ENCODE measurements at regions not wholly inside any gene's neighbourhood (a gene's known extent, or its start where the extent isn't known, plus 50 kb on each side); places are given as distances from the start of the nearest gene placed in this dataset.
"Not testable (repeated sequence)": the region's sequence is repeated elsewhere in the genome, so short reads cannot be mapped to it uniquely, and the experiment has no call there.

DNA sequence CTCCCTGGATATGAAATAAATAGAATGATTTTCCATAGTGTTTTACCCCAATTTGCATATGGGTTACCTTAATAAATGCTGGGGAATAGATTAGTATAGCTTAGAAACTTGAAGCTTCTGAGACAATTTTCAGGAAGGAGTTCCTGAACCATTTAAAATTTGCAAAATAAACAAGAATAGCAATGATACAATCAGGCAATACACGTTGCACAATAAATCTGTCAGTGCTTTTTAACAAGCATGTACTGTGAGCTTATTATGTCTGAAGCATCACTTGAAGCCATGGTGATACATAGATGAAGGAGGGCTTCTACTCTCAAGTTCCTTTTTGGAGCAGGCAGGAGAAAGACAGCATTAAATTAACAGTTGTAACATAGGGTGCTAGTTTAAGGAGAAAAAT lies 84.2 kb upstream of the WDFY3 start:
- no peak for TF ChIP-seq POLR2AphosphoS5 (IDR thresholded peaks at IDR 0.05)
- no peak for TF ChIP-seq POLR2A (IDR thresholded peaks at IDR 0.05)
- no peak for TF ChIP-seq CTCF (IDR thresholded peaks at IDR 0.05)
- no peak for TF ChIP-seq EP300 (IDR thresholded peaks at IDR 0.05; ENCODE audit: low read depth)
- Histone ChIP-seq H3K27ac (no peak overlapping the region), H3K4me1 (no peaks in the 10 kb centered on the region), H3K27me3 (no peaks in the 10 kb centered on the region), H3K36me3 (no peaks in the 10 kb centered on the region), H3K4me3 (no peak overlapping the region), H3K9me3 (peaks cover 0 to 1% of the 10 kb centered on the region in 2 donors)
- 11 to 17% methylated on average over 1 of the region's 1 CpG for WGBS, 2 donors (ENCODE audit: low coverage in 1 of 2)
- DNase-seq: no peak
- in situ Hi-C loops (cut with MboI; ENCODE audit: low pct_ligation_motif_present in 1 of 4, low pct_unique_long_range_greater_than_20kb in 1 of 4, low sequenced_read_pairs in 3 of 4) (no loop called here), intact Hi-C loops (cut with DNase I; ENCODE audit: low total_unique reads) (no loop called here)

- H3K27me3 ChIP-seq: no peaks in the 10 kb centered on the region
- H3K27ac ChIP-seq: no peak overlapping the region
- H3K4me1 ChIP-seq: no peaks in the 10 kb centered on the region
- H3K4me3 ChIP-seq: no peak overlapping the region
- no peaks in the 10 kb centered on the region for H3K9me3 ChIP-seq
- DNase-seq: no peak
- no peak for TF ChIP-seq CTCF (IDR thresholded peaks at IDR 0.05)
- intact Hi-C loops (cut with DNase I; ENCODE audit: low total_unique reads): no loop called here
- H3K36me3 ChIP-seq: no peaks in the 10 kb centered on the region
- WGBS, 2 donors (ENCODE audit: low coverage in 1 of 2): 14 to 25% methylated on average over 1 to 2 of the region's 2 CpGs
- in situ Hi-C loops (cut with MboI; ENCODE audit: low pct_ligation_motif_present in 1 of 4, low pct_unique_long_range_greater_than_20kb in 1 of 4, low sequenced_read_pairs in 3 of 4): no loop called here
Observed at GRCh38 chr4:85051526-85051925, 85.0 kb upstream of the WDFY3 start.

DNA sequence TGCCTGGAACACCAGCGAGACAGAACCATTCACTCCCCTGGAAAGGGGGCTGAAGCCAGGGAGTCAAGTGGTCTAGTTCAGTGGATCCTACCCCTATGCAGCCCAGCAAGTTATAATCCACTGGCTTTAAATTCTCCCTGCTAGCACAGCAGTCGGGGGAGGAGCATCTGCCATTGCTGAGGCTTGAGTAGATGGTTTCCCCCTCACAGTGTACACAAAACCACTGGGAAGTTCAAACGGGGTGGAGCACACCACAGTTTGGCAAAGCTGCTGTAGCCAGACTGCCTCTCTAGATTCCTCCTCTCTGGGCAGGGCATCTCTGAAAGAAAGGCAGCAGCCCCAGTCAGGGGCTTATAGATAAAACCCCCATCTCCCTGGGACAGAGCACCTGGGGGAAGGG lies 88.4 kb upstream of the WDFY3 start:
- H3K4me3 ChIP-seq; H3K9me3 ChIP-seq; H3K27ac ChIP-seq; H3K4me1 ChIP-seq; H3K27me3 ChIP-seq; intact Hi-C loops (cut with DNase I; ENCODE audit: low total_unique reads); in situ Hi-C loops (cut with MboI; ENCODE audit: low pct_ligation_motif_present in 1 of 4, low pct_unique_long_range_greater_than_20kb in 1 of 4, low sequenced_read_pairs in 3 of 4); H3K36me3 ChIP-seq; DNase-seq: not testable (repeated sequence)
- 52% methylated on average over 3 of the region's 3 CpGs; no CpG with 5 or more reads in 1 of the 2 donors for WGBS, 2 donors (ENCODE audit: low coverage in 1 of 2)

DNA sequence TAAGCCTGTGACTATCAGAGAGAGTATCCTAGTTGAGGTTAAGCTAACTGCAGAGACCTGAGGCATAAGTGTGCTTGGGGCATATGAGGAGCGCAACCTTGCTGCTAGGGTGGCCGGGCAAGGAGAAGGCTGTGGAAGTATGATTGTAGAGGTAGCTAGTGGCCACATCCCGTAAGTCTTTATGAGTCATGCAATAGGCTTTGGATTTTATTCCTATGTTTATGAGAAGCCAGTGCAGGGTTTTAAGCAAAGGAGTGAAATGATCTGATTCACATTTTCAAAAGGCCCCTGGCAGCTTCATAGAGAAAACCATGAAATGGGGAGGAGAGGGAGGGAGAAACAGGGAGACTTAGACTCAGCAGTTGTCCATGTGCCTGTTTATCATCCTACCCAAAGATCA lies 92.1 kb upstream of the WDFY3 start:
- in situ Hi-C loops (cut with MboI; ENCODE audit: low pct_ligation_motif_present in 1 of 4, low pct_unique_long_range_greater_than_20kb in 1 of 4, low sequenced_read_pairs in 3 of 4): no loop called here
- Histone ChIP-seq H3K4me1 (no peaks in the 10 kb centered on the region), H3K4me3 (no peak overlapping the region), H3K36me3 (no peaks in the 10 kb centered on the region), H3K27ac (no peak overlapping the region), H3K27me3 (no peaks in the 10 kb centered on the region), H3K9me3 (no peaks in the 10 kb centered on the region)
- intact Hi-C loops (cut with DNase I; ENCODE audit: low total_unique reads): no loop called here
- WGBS, 2 donors (ENCODE audit: low coverage in 1 of 2): 82 to 85% methylated on average over 3 of the region's 3 CpGs
- TF ChIP-seq POLR2A (IDR thresholded peaks at IDR 0.05) (no peak), POLR2AphosphoS5 (IDR thresholded peaks at IDR 0.05) (no peak), CTCF (IDR thresholded peaks at IDR 0.05) (no peak), EP300 (IDR thresholded peaks at IDR 0.05; ENCODE audit: low read depth) (no peak)
- no peak for DNase-seq

DNA sequence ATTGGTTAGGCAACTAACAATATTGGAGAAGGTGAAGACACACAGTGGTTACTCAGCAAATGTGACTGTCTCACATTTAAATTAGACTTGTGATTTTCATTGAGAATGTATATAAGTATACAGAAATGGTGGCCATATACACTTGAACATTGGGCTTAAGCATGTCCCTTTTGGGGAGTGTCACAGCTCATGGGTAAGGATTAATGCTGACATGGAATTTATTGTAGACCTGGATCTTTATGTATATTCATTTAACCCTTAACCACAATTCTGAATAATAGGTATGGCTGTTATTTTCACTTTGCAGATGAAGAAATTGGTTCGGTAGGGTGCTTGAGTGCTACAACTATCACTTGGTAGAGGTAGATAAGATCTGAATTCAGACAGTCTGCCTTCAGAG lies 95.5 kb upstream of the WDFY3 start:
- Histone ChIP-seq H3K27me3 (no peaks in the 10 kb centered on the region), H3K4me3 (no peak overlapping the region), H3K9me3 (no peaks in the 10 kb centered on the region), H3K36me3 (no peaks in the 10 kb centered on the region), H3K4me1 (no peaks in the 10 kb centered on the region), H3K27ac (no peak overlapping the region)
- TF ChIP-seq POLR2A (IDR thresholded peaks at IDR 0.05) (no peak), EP300 (IDR thresholded peaks at IDR 0.05; ENCODE audit: low read depth) (no peak), CTCF (IDR thresholded peaks at IDR 0.05) (no peak), POLR2AphosphoS5 (IDR thresholded peaks at IDR 0.05) (no peak)
- in situ Hi-C loops (cut with MboI; ENCODE audit: low pct_ligation_motif_present in 1 of 4, low pct_unique_long_range_greater_than_20kb in 1 of 4, low sequenced_read_pairs in 3 of 4) (no loop called here), intact Hi-C loops (cut with DNase I; ENCODE audit: low total_unique reads) (no loop called here)
- DNase-seq: no peak
- WGBS, 2 donors (ENCODE audit: low coverage in 1 of 2): 94 to 100% methylated on average over 1 of the region's 1 CpG
